Activated naive CD4-positive, alpha-beta T cell treated with Interleukin-2 at 50 U/mL for 16 hours (primary cell): ENCODE measurements at regions not wholly inside any gene's neighbourhood (a gene's known extent, or its start where the extent isn't known, plus 50 kb on each side); places are given as distances from the start of the nearest gene placed in this dataset.

Experiments
- DNase-seq: peaks from one replicate; pipeline ENCODE4 v3.0.0-alpha.2; 2020

- no peak for DNase-seq
Observed at GRCh38 chr21:27674041-27674615, 707.2 kb upstream of the ADAMTS5 start.

GRCh38 chr21:27673581-27673980 lies 706.7 kb upstream of the ADAMTS5 start:
- DNase-seq = no peak

GRCh38 chr21:27671207-27671606 lies 704.3 kb upstream of the ADAMTS5 start:
- DNase-seq = no peak

- no peak for DNase-seq
Observed at GRCh38 chr21:27653481-27653880, 686.6 kb upstream of the ADAMTS5 start.

GRCh38 chr21:27649762-27650161 lies 682.9 kb upstream of the ADAMTS5 start:
- DNase-seq = no peak

- no peak for DNase-seq
Observed at GRCh38 chr21:27649323-27649722, 682.4 kb upstream of the ADAMTS5 start.

- DNase-seq = no peak
Observed at GRCh38 chr21:27648560-27648959, 681.7 kb upstream of the ADAMTS5 start.

- DNase-seq = no peak
Observed at GRCh38 chr21:27647921-27648320, 681.0 kb upstream of the ADAMTS5 start.

- DNase-seq = no peak
Observed at GRCh38 chr21:27647401-27647800, 680.5 kb upstream of the ADAMTS5 start.

- DNase-seq = no peak
Observed at GRCh38 chr21:27646691-27647090, 679.8 kb upstream of the ADAMTS5 start.

- DNase-seq = no peak
Observed at GRCh38 chr21:27646056-27646455, 679.2 kb upstream of the ADAMTS5 start.

GRCh38 chr21:27645285-27645684 lies 678.4 kb upstream of the ADAMTS5 start:
- no peak for DNase-seq

- no peak for DNase-seq
Observed at GRCh38 chr21:27643326-27643725, 676.4 kb upstream of the ADAMTS5 start.

- no peak for DNase-seq
Observed at GRCh38 chr21:27639286-27639685, 672.4 kb upstream of the ADAMTS5 start.

GRCh38 chr21:27636656-27637055 lies 669.8 kb upstream of the ADAMTS5 start:
- DNase-seq = no peak

- DNase-seq = no peak
Observed at GRCh38 chr21:27633631-27634030, 666.7 kb upstream of the ADAMTS5 start.

- DNase-seq = no peak
Observed at GRCh38 chr21:27631471-27631870, 664.6 kb upstream of the ADAMTS5 start.

- DNase-seq = no peak
Observed at GRCh38 chr21:27622631-27623030, 655.7 kb upstream of the ADAMTS5 start.

- DNase-seq = no peak
Observed at GRCh38 chr21:27614231-27614630, 647.3 kb upstream of the ADAMTS5 start.

GRCh38 chr21:27606422-27606821 lies 639.5 kb upstream of the ADAMTS5 start:
- DNase-seq = no peak

GRCh38 chr21:27596196-27596595 lies 629.3 kb upstream of the ADAMTS5 start:
- DNase-seq = no peak

- DNase-seq = no peak
Observed at GRCh38 chr21:27595716-27596115, 628.8 kb upstream of the ADAMTS5 start.

- no peak for DNase-seq
Observed at GRCh38 chr21:27590271-27590670, 623.4 kb upstream of the ADAMTS5 start.

GRCh38 chr21:27589781-27590180 lies 622.9 kb upstream of the ADAMTS5 start:
- DNase-seq = no peak

GRCh38 chr21:27586986-27587385 lies 620.1 kb upstream of the ADAMTS5 start:
- no peak for DNase-seq

- DNase-seq = no peak
Observed at GRCh38 chr21:27586326-27586725, 619.4 kb upstream of the ADAMTS5 start.
